Left lung (tissue), 4 donors: ENCODE measurements at regions not wholly inside any gene's neighbourhood (a gene's known extent, or its start where the extent isn't known, plus 50 kb on each side); places are given as distances from the start of the nearest gene placed in this dataset.
"Not testable (repeated sequence)": the region's sequence is repeated elsewhere in the genome, so short reads cannot be mapped to it uniquely, and the experiment has no call there.

Experiments used
- ATAC-seq: fragments of 200-7000 bp; cut with Tn5 transposase; one replicate; pipeline ENCODE4 v1.9.1; 2020; ENCODE audit warnings: moderate library complexity
- DNase-seq, 4 donors: peaks; one replicate each; pipeline ENCODE4 v3.0.0-alpha.2; 2013 to 2020
- H3K27ac ChIP-seq, 2 donors: fragments of 200-600 bp; sonication (generic) in 1 of 2; one replicate each; pipeline versions ENCODE4 v1.5.0 to v1.8.0; 2020 to 2021
- H3K27me3 ChIP-seq, 2 donors: fragments of 200-600 bp; sonication (generic) in 1 of 2; one replicate each; pipeline versions ENCODE4 v1.5.0 to v1.8.0; 2020 to 2021
- H3K36me3 ChIP-seq, 2 donors: fragments of 200-600 bp; sonication (generic) in 1 of 2; one replicate each; pipeline versions ENCODE4 v1.5.0 to v1.8.0; 2020 to 2021
- H3K4me1 ChIP-seq, 2 donors: fragments of 200-600 bp; one replicate each; pipeline ENCODE4 v1.8.0; 2021
- H3K4me3 ChIP-seq, 2 donors: fragments of 200-600 bp; sonication (generic) in 1 of 2; one replicate each; pipeline versions ENCODE4 v1.5.0 to v1.8.0; 2020 to 2021; ENCODE audit warnings: mild to moderate bottlenecking in 1 of 2
- H3K9me3 ChIP-seq, 2 donors: fragments of 200-600 bp; sonication (generic) in 1 of 2; one replicate each; pipeline versions ENCODE4 v1.5.0 to v1.8.0; 2020 to 2021
- intact Hi-C, 2 donors: fragments of 100-400 bp; cut with DNase I; formaldehyde crosslinking; loops; one replicate each; pipeline versions ENCODE4 v1.11.2 to v1.14.2; 2022
- donor health status: DM: no; HTN: yes; CAD: no.
- donor health status: DM: no; HTN: no; CAD: no.

DNA sequence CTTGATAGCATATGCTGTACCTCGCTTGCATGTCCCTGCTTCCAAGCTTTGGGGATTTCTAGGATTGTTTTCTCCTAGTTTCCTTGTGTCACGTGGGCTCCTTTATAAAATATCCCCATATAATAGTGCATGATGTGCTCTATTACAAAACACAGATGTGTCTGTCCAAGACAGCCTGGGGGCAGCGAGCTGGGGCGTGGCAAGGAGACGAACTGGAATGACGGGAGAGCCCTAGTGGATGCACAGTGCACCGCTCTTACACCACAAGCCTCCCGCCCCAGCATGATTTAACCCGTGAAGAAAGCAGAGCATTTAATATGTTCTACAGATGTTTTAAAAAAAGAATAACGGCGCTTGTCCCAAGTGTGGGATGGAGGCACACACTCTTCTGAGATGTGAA, 169.7 kb downstream of the BCL2L11 start:
- ATAC-seq, H3K27me3 ChIP-seq, intact Hi-C loops: not testable (repeated sequence)

DNA sequence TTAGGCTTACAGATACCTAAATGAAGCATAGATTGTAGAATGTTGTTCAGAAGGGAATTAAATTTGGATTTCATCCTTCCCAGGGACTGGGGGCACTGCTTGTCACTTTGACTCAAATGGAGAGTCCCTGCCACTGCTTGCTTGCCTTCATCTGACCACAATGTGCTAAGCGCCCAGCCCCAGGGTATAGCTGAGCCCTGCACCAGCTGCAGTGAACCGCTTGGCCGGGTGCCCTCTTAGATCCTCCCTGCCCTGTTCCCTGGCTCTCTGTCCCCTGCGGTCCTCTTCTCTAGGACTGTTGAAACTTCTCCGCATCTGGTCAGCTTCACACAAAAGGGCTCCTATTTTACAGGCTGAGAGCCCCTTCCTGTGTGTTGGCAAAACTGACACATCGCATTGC, 170.9 kb downstream of the BCL2L11 start:
- DNase-seq, H3K36me3 ChIP-seq, ATAC-seq, H3K9me3 ChIP-seq, H3K27me3 ChIP-seq, H3K4me3 ChIP-seq, H3K27ac ChIP-seq, intact Hi-C loops, H3K4me1 ChIP-seq: not testable (repeated sequence)

More for the DNA sequence above, 169.7 kb downstream of the BCL2L11 start:
- not testable (repeated sequence) for H3K9me3 ChIP-seq, H3K27ac ChIP-seq, DNase-seq, H3K36me3 ChIP-seq, H3K4me1 ChIP-seq, H3K4me3 ChIP-seq

DNA sequence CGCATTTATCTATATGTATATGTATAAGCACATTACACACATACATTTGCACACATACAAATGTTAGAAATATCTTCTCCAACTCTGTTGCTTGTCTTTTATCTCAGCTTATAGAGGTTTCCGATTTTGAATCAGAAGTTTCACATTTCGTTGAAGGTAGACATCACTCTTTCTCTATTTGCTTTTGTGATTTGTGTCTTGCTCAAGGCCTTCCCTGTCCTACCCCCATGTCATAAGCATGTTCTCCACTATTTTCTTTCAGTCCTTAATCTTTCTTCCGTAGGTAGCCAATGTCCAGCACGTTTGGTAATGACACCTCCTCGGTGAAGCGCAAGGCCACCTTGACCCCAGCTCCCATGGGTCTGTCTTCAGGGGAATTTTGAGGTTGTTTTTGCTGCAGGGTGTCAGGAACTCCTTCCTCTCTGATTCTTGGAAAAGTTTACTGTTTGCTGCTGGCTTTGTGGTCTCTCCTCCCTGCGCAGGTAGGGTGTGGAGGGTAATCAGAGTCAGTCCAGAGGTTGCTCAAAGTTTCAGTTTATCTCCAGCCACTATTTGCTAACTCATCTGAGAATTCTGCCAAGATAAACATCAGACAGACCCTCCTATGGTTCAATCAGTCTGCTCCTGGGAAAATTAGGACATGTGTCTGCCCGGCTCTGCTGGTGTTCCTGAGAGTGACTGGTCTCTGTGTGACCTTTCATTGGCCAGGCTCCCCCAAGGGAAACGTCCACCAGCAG, 171.7 kb downstream of the BCL2L11 start:
- H3K27me3 ChIP-seq, H3K4me3 ChIP-seq, H3K36me3 ChIP-seq, H3K27ac ChIP-seq, intact Hi-C loops, H3K9me3 ChIP-seq, DNase-seq, H3K4me1 ChIP-seq, ATAC-seq: not testable (repeated sequence)

DNA sequence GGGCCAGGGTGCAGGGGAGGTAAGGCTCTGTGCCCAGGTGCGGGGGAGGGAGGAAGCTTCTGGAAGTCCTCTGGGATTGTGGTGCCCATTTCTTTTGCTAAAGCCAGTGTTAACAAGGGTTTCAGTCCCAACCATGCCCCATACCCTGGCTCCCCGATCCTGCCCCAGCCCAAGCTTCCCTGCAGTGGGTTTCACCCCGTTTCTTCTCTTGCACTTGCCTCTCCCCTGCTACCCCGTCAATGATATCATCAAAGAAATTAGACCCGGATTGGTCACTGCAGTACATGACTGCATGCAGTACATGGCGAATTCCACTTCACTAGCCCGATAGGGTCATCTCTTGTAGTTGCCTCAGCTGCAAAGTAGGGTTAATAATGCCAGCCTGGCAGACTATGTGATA, 174.0 kb downstream of the BCL2L11 start:
- H3K36me3 ChIP-seq, ATAC-seq, intact Hi-C loops, DNase-seq, H3K27ac ChIP-seq, H3K27me3 ChIP-seq, H3K4me1 ChIP-seq, H3K4me3 ChIP-seq, H3K9me3 ChIP-seq: not testable (repeated sequence)

DNA sequence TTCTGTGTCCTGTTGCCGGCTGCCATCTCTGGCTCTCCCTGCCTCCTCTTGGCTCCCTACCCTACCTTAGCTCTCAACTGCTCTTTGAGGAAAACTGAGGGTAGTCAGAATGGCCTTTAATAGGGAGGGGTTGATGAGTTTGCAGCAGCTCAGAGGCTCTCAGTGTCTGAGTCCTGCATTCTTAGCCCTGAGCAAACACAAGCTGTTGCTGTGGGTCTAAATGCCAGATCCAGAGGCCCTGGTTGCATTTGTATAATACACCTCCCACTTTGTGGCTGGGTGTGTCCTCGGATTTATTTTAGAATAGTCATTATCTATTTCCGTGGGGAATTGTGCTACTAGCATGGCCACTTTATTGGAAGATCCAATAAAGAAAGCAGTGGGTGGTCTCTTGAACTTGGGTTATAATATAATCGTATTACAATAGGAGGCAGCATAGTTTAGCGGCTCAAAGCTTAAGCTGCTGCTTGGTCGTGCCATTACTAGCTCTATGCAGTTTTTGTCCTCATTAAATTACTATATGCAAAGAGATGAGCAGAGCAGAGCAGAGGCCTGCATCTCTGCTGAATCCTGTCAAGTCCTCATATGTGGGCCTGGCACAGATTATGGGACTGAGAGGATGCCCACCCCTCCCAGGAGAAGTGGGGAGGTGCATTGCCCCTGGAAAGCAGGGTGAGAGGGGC, 175.5 kb downstream of the BCL2L11 start:
- H3K27me3 ChIP-seq, H3K9me3 ChIP-seq, H3K36me3 ChIP-seq, H3K4me3 ChIP-seq, DNase-seq, ATAC-seq, H3K27ac ChIP-seq, H3K4me1 ChIP-seq, intact Hi-C loops: not testable (repeated sequence)

DNA sequence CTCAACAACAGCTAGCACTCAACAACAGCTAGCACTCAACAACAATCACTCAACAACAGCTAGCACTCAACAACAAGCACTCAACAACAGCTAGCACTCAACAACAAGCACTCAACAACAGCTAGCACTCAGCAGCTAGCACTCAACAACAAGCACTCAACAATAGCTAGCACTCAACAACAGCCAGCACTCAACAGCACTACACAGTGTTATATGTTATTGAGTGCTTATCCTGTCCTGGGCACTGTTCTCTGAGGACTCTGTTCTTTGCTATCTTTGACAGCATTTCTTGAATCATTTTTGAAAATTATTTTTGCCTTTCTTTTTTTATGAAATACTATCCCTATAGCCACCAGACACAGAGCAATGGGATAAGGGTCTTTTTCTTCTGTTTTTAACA, 176.4 kb downstream of the BCL2L11 start:
- H3K4me3 ChIP-seq, H3K27ac ChIP-seq, H3K36me3 ChIP-seq, H3K4me1 ChIP-seq, intact Hi-C loops, DNase-seq, H3K27me3 ChIP-seq, H3K9me3 ChIP-seq: not testable (repeated sequence)
- ATAC-seq: peak; percentile 82

DNA sequence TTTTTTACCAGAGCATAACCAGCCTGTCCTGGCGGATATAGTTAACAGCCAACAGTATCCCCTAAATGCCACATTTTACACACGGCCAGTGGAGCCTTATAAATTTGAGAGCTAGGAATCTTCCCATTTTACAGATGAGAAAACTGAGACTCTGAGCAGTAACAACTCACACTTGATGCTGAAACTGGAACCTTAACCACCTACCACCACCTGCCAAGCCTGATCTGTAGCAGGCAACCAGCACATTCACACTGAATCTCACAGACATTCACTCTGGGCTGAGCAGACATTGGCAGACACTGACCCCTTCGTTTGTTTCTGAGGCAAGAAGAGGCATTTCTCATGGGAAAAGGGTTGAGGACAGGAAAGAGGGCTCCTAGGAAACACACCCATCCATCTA, 178.2 kb downstream of the BCL2L11 start:
- H3K27ac ChIP-seq, H3K9me3 ChIP-seq, ATAC-seq, H3K4me1 ChIP-seq, H3K36me3 ChIP-seq, DNase-seq, H3K4me3 ChIP-seq, intact Hi-C loops, H3K27me3 ChIP-seq: not testable (repeated sequence)

DNA sequence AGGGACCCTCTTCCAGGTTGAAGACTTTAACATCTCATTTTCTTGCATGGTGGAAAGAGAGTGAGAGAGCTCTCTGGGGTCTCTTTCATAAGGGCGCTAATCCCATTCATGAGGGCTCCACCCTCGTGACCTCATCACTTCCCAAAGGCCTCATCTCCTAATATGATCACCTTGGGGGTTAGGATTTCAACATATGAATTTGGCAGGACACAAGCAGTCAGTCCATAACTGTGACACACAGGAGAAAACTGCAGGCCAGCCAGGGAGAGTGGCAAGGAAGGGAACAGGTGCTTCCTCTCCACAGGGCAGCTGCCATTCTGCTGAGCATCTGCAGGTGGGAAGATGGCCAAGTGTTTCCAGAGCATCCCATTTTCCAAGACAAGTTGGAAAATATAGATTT, 178.9 kb downstream of the BCL2L11 start:
- intact Hi-C loops, H3K27me3 ChIP-seq, H3K4me1 ChIP-seq, H3K27ac ChIP-seq, H3K9me3 ChIP-seq, H3K4me3 ChIP-seq, ATAC-seq, DNase-seq, H3K36me3 ChIP-seq: not testable (repeated sequence)

DNA sequence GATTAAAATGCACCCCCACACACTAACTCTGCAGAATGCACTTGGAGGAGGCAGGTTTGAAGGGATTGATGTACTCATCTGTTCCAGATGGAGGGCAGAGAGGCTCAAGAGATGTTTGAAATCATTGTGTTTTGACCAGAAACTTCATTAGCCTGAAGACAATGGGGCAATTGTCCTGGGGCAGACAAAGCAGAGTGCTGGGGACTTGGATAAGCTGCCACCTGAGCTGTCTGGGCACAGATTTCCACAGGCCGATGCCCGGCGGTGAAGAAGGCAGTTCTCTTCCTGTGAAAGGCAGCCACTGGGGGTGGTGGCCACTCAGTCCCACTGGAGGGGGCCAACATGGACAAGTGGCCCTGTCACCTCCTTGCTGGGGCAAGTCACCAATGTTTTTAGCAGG, 181.0 kb downstream of the BCL2L11 start:
- ATAC-seq, H3K36me3 ChIP-seq, H3K9me3 ChIP-seq, intact Hi-C loops, H3K27me3 ChIP-seq, H3K27ac ChIP-seq, H3K4me1 ChIP-seq, DNase-seq, H3K4me3 ChIP-seq: not testable (repeated sequence)

DNA sequence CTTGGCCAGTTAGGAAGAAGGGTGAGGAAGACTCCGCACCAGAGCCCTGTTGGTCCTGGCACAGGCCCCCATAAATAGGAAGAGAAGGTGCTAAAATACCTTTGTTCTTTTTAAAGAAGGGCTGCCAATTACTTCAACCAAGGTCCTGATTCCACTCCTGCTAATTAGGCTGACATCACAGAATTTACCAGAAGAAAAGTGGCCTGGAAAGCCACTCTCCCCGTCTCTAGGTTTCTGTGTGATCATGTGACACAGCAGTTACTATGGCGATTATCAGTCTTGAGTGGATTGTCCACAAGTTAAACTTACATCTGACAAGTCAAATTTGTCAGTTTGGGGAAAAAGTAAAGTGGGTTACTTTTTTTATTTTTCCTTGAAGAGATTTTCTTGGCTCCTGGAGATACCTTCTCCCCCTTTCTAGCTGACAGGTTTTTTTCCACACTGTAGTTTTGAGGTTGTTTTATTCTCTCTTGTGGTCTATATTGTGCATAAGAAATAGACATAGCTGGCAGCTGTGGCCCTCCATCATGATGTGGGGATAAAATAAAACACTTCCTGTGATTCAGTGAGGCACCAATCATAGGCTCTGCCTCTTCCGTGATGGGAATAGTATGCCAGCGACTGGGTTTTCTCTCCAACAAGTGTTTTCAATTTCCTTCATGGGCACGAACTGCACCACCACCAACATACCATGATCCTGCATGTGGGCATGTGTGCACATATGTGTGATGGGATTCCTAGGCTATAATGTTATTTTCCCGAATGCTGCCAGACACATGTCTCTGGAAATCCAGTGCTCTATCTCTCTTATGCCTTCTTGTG, 181.9 kb downstream of the BCL2L11 start:
- DNase-seq, H3K4me1 ChIP-seq, H3K4me3 ChIP-seq, H3K36me3 ChIP-seq, H3K27ac ChIP-seq, intact Hi-C loops, H3K9me3 ChIP-seq, H3K27me3 ChIP-seq: not testable (repeated sequence)
- ATAC-seq: peak; percentile 26

DNA sequence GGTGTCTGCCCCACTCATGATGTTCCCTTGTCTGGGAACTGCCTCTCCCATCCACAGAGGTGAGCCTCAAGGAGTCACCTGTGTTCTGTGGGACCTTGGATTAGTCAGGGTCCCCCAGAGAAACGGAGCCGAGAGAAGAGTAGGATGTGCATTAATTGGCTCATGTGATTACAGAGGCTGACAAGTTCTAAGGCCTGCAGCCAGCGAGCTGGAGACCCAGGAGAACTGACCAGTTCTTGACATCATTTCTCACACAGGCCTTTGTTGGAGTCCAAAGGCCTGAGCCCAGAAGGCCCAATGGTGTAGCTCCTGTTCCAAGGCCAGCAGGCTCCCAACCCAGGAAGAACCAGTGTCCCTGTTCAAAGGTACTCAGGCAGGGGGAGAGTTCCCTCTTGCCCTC, 186.6 kb downstream of the BCL2L11 start:
- H3K27ac ChIP-seq, H3K4me1 ChIP-seq, ATAC-seq, H3K4me3 ChIP-seq, DNase-seq, H3K9me3 ChIP-seq, intact Hi-C loops, H3K36me3 ChIP-seq, H3K27me3 ChIP-seq: not testable (repeated sequence)

DNA sequence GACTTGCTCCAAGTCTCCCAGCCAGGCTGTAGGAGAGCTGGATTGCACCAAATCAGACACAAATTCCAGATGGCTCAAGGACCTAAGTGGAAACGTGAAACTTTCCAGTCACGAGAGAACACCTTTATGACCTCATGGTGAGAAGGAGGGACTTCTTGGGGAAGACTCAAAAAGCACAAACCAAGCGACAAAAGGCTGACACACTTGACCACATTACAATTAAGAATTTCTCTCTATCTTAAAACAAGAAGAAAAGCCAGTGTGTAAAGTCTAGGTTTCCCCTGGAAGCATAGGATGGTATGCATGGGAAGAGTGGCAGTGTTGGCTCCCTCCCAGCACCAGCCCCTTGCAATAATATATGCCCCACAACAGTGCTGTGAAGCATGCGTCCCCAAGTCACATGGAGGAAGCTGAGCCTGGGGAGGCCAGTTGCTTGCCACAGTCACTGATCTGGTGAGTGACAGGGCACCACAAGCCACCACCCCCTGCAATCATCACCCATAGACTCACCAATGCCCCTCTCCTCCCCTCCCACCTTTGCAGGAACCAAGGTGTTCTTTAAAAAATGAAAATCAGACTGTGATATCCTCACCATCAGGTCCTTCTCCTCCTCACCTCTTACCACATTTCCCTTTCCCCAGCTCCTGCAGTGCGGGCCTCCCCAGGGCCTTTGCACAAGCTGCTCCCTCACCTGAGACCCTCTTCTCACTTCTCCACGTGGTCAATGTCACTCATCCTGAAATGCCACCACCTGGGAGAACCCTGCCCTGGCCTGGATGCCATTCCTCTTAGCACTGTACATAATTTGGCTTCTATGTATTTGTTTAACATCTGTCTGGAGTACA, 188.7 kb downstream of the BCL2L11 start:
- H3K4me1 ChIP-seq, ATAC-seq, H3K4me3 ChIP-seq, intact Hi-C loops, H3K27me3 ChIP-seq, H3K27ac ChIP-seq, H3K9me3 ChIP-seq, H3K36me3 ChIP-seq: not testable (repeated sequence)
- DNase-seq: peak in 1 of 4 donors; percentile 53
